Fibroblast of villous mesenchyme (primary cell): ENCODE measurements at regions not wholly inside any gene's neighbourhood (a gene's known extent, or its start where the extent isn't known, plus 50 kb on each side); places are given as distances from the start of the nearest gene placed in this dataset.

ENCODE experiments used
- DNase-seq: peaks from one replicate; pipeline ENCODE4 v3.0.0-alpha.2; 2010; ENCODE audit warnings: low read depth
- H3K4me3 ChIP-seq: 2 replicates; pipeline ENCODE4 v1.5.1; 2011; ENCODE audit warnings: low read depth, mild to moderate bottlenecking, low read length
- TF ChIP-seq, protein P1 (sequence below): IDR thresholded peaks from 2 replicates; pipeline ENCODE4 v1.5.1; 2012; ENCODE audit warnings: low read depth, mild to moderate bottlenecking, low read length; ENCODE audit not compliant: insufficient read depth

DNA sequence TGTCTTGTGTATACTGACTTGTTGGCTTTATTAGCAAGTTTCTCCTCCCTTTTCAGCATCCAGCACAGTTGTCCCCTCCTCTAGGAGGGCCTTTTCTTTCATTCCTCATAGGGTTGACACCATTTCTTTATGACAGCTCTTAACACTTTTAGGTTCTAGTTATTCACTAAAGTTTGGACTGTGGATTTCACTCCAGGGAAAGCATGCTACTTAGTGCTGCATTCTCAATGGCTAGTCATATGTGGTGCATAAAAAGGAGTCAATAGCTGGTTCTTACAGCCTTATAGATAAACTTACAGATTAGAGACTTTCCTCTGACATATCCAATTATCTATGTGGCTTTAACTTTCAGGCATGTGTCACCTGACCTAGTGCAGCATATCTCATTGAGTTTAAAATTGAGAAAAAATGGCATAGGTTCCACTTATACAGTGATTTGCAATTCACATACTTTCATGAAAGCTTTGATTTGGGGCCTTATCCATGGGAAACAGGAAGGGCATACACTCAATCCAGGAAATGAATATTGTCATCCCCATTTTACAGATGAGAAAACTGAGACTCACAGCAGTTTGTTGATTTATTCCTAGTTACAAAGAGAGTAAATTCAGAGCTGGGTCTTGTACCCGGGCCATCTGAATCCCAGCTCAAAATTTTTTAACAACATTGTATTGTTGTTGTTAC is 289.7 kb downstream of the LPIN1 start:
- no peak overlapping the region for H3K4me3 ChIP-seq
- TF ChIP-seq, protein P1, sequence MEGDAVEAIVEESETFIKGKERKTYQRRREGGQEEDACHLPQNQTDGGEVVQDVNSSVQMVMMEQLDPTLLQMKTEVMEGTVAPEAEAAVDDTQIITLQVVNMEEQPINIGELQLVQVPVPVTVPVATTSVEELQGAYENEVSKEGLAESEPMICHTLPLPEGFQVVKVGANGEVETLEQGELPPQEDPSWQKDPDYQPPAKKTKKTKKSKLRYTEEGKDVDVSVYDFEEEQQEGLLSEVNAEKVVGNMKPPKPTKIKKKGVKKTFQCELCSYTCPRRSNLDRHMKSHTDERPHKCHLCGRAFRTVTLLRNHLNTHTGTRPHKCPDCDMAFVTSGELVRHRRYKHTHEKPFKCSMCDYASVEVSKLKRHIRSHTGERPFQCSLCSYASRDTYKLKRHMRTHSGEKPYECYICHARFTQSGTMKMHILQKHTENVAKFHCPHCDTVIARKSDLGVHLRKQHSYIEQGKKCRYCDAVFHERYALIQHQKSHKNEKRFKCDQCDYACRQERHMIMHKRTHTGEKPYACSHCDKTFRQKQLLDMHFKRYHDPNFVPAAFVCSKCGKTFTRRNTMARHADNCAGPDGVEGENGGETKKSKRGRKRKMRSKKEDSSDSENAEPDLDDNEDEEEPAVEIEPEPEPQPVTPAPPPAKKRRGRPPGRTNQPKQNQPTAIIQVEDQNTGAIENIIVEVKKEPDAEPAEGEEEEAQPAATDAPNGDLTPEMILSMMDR, result no peak
- no peak for DNase-seq

DNA sequence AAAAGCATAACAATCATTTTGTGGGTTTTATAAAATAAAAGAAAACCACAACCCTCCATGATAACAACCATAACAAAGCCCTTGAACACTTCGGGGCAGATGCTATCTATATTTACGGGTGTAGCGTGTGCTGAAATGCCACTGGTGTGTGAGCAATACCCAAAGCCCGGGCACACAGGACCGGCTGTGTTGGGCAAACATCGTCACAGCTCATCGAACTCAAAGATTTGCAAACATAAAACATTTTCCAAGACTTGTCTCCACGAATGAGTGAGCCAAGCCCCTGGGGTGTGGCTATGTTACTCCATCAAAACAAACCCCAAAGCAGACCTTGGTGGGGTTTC is 290.2 kb downstream of the LPIN1 start:
- H3K4me3 ChIP-seq, result no peak overlapping the region
- DNase-seq, result no peak
- TF ChIP-seq, protein P1, result no peak

DNA sequence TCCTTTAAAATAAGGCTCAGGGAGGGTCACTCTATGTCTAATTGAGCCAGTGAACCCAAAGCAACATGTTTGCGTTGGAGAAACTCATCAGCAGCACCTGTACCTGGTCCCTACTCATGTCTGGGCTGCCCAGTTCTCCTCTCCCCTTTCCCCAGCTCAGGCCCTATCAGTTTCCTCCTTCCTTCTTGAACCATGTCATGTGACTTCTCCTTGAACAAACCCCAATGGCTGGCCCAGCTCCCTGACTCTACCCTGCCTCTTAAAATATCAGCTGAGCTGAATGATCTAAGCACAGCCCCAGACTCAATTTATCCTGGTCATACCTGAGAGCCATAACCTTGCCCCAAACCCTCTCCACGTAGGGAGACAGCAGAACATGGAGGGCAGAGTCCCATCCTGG is 290.9 kb downstream of the LPIN1 start:
- TF ChIP-seq, protein P1, result no peak
- no peak for DNase-seq
- no peak overlapping the region for H3K4me3 ChIP-seq

DNA sequence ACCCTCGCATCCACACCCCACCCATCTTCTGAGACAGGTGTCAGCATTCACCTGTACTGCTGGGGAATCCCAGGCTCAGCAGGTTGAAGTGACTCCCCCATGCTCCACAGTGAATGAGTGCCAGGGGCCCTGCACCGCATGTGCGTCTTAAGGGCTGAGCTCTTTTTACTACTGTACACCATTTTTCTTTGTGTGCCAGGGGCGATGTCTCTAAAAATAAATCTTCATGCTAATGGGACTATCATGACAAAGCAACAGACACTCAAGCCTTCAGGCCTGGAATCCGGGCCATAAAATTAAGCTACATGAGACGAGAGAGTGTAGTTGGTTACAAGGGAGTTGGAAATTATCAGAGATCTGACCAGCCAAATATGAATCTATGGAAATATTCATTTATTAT is 294.8 kb downstream of the LPIN1 start:
- H3K4me3 ChIP-seq, result no peak overlapping the region
- TF ChIP-seq, protein P1, result no peak

DNA sequence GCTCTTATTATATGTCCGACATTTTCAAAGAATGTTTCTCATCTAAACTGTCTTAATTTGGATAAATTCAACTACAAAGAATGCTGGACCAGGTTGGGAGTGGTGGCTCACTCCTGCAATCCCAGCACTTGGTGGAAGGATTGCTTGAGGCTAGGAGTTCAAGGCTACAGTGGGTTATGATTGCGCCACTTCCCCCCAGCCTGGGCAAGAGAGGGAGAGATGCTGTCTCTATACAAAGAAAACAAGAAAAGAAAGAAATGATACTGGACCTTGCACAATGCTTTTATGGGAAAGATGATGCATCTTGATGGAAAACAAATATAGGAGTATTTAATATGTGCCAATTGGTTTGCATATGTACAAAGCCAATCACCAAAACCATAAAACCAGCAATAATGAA is 296.7 kb downstream of the LPIN1 start:
- TF ChIP-seq, protein P1, result no peak
- DNase-seq, result peak; percentile 27
- H3K4me3 ChIP-seq, result no peak overlapping the region

More for the DNA sequence above, 294.8 kb downstream of the LPIN1 start:
- DNase-seq, result no peak

DNA sequence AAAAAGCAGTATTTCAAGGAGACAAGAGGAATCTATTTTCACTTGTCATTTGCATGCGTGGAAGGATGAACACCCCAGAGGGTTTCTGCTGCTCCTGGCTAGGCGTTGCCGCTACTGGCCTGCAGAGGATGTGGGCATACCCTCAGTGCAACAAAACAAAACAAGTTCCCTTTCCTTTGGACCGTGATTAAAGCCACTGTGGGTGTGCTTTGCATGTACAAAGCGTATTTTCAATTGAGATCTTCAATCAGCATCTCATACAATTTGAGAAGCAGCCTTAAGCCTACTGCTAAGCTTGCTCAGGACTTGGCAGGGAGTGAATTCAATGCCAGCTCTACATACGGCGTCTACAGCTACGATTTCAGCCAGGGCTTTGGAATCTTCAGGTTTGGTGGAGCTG is 298.4 kb downstream of the LPIN1 start:
- TF ChIP-seq, protein P1, result no peak
- no peak for DNase-seq
- no peak overlapping the region for H3K4me3 ChIP-seq

DNA sequence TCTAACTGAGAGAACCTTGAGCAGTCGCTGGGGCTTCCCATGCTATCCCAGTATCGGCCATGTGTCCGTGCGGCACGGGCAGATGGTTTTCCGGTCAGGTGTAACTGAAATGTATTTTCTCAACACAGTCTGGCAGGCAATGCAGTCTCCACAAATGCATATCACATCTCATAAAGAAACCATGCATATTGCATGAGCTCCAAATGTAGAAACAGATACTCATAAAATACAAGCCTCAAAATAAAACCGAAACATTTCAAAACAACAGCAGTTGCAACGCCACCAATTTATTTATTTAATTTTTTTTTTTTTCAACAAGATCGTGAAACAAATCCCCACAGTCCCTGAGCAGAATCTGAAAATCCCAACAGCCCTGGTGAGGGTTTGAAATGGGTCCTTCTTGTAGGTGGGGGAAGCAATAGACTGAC is 299.4 kb downstream of the LPIN1 start:
- TF ChIP-seq, protein P1, result no peak
- DNase-seq, result peak; percentile 57
- no peak overlapping the region for H3K4me3 ChIP-seq
